ENCODE measurements at regions not wholly inside any gene's neighbourhood (a gene's known extent, or its start where the extent isn't known, plus 50 kb on each side); places are given as distances from the start of the nearest gene placed in this dataset.

GRCh38 chr13:65292488-65292901 lies 1937.6 kb downstream of the PCDH9 start:
- H4K5ac ChIP-seq (ENCODE audit: low read depth, low read length): no peak overlapping the region
- no peak overlapping the region for H2AK5ac ChIP-seq (ENCODE audit: low read depth, low read length)
- H3K9ac ChIP-seq (ENCODE audit: low read depth, low read length): no peak overlapping the region
- in situ Hi-C loops (cut with MboI; ENCODE audit: low sequenced_read_pairs): no loop called here
- no peak overlapping the region for H2AFZ ChIP-seq (replicated peaks; ENCODE audit: low read length, poor library complexity)
- no peaks in the 10 kb centered on the region for H3K27me3 ChIP-seq (ENCODE audit: control insufficient read depth, insufficient read depth, low read length)
- H3K9me3 ChIP-seq (ENCODE audit: control insufficient read depth, insufficient read depth, low read length): no peaks in the 10 kb centered on the region
- H3K14ac ChIP-seq (replicated peaks; ENCODE audit: low read depth, low read length): no peak overlapping the region
- H2BK20ac ChIP-seq (ENCODE audit: low read depth, low read length): 0 out of 2 replicates have a peak overlapping the region, but pooled peaks have one; percentile 14
- H2BK120ac ChIP-seq (ENCODE audit: low read depth, low read length): no peak overlapping the region; the same call in 1 of the 2 replicates
- H3K56ac ChIP-seq (ENCODE audit: extremely low read depth, insufficient read depth, low read length): no peak overlapping the region
- H3K79me1 ChIP-seq (ENCODE audit: low read depth in 1 of 2, low read length in 2 of 2): no peaks in the 10 kb centered on the region
- ChIA-PET POLR2A (ENCODE audit: unreplicated experiment) (no interaction called here), CTCF (no interaction called here)
- intact Hi-C loops (cut with micrococcal nuclease): loop anchor here (10.0 kb wide), 1 partner anchor 342 kb away; no protein-coding TSS in a partner anchor
- whole genome bisulfite sequencing, 2 experiments (ENCODE audit: extremely low coverage in 2 of 2, insufficient read length in 1 of 2): no CpG with 5 or more reads among the region's 2 CpGs
- no peaks in the 10 kb centered on the region for H3K9me1 ChIP-seq (ENCODE audit: insufficient read depth, low read length)
- H3K4me2 ChIP-seq (ENCODE audit: low read depth, low read length): no peak overlapping the region
- H2BK5ac ChIP-seq (ENCODE audit: low read depth, low read length, poor library complexity, severe bottlenecking): no peak overlapping the region
- peaks cover 2% of the 10 kb centered on the region; the same call in 1 of the 2 replicates for H3K4me1 ChIP-seq (ENCODE audit: control insufficient read depth, insufficient read depth, low read length)
- H3K23ac ChIP-seq (ENCODE audit: low read depth, low read length): no peak overlapping the region
- H4K91ac ChIP-seq (ENCODE audit: insufficient read depth, low read depth, low read length): no peak overlapping the region
- H2AK9ac ChIP-seq (replicated peaks; ENCODE audit: low read depth, low read length, poor library complexity): no peak overlapping the region
- H3K18ac ChIP-seq (ENCODE audit: low read depth, low read length): no peak overlapping the region
- H3K36me3 ChIP-seq (ENCODE audit: control insufficient read depth, insufficient read depth, low read length): no peaks in the 10 kb centered on the region
- TF ChIP-seq FOS (IDR thresholded peaks at IDR 0.05; ENCODE audit: low read depth, low read length) (peak; percentile 46; the same call in 1 of the 2 replicates), MAZ (IDR thresholded peaks at IDR 0.05; ENCODE audit: borderline replicate concordance, low read depth, low read length) (no peak)
- DNase-seq: peak; percentile 86
- no peak overlapping the region for H2BK15ac ChIP-seq (ENCODE audit: low read depth, low read length)
- no peak overlapping the region for H3K4me3 ChIP-seq (ENCODE audit: insufficient read depth, low read depth, low read length)
- H3K4ac ChIP-seq (ENCODE audit: low read depth, low read length): no peak overlapping the region
- H4K8ac ChIP-seq (ENCODE audit: low read depth in 2 of 2, low read length in 2 of 2): no peak overlapping the region; a peak in 1 of 4 replicates
- H3K27ac ChIP-seq (ENCODE audit: insufficient read depth, low read length): no peak overlapping the region
- H4K20me1 ChIP-seq (ENCODE audit: insufficient read depth, low read length): no peaks in the 10 kb centered on the region
- dilution Hi-C loops (cut with HindIII; ENCODE audit: low sequenced_read_pairs, unreplicated experiment): no loop called here
- ATAC-seq (ENCODE audit: low read depth): peak; percentile 98
- BruUV-seq (replicated peaks): no TSS peak
